ENCODE measurements at regions not wholly inside any gene's neighbourhood (a gene's known extent, or its start where the extent isn't known, plus 50 kb on each side); places are given as distances from the start of the nearest gene placed in this dataset.
A peak's percentile ranks its signal among the peaks of the same experiment; 100 is the strongest.

DNA sequence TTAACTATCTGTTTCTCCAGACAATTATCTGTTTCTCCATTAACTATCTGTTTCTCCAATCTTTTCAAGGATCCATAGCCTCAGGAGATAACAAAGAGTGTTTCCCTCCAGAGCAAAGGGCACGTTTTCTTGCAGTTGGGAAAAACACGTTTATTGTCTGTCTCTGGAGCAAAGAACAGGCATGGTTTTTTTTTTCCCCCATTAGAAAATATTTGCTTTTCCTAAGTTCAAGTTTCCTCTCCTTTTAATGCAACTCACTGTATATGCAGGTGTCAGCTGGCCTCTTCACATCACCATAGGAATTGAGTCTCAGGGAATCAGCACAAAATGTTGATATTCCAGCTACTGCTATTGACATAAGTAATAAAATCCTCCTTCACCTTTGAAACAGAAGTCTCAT lies 984.4 kb downstream of the RAB28 start (continued):
- TF ChIP-seq, protein P1, sequence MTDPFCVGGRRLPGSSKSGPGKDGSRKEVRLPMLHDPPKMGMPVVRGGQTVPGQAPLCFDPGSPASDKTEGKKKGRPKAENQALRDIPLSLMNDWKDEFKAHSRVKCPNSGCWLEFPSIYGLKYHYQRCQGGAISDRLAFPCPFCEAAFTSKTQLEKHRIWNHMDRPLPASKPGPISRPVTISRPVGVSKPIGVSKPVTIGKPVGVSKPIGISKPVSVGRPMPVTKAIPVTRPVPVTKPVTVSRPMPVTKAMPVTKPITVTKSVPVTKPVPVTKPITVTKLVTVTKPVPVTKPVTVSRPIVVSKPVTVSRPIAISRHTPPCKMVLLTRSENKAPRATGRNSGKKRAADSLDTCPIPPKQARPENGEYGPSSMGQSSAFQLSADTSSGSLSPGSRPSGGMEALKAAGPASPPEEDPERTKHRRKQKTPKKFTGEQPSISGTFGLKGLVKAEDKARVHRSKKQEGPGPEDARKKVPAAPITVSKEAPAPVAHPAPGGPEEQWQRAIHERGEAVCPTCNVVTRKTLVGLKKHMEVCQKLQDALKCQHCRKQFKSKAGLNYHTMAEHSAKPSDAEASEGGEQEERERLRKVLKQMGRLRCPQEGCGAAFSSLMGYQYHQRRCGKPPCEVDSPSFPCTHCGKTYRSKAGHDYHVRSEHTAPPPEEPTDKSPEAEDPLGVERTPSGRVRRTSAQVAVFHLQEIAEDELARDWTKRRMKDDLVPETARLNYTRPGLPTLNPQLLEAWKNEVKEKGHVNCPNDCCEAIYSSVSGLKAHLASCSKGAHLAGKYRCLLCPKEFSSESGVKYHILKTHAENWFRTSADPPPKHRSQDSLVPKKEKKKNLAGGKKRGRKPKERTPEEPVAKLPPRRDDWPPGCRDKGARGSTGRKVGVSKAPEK (CRISPR knock-in tag; IDR thresholded peaks at IDR 0.05; ENCODE audit: borderline replicate concordance), result peak; percentile 78; the same call in 1 of the 2 replicates
- TF ChIP-seq ZNF24 (IDR thresholded peaks at IDR 0.05) (0 out of 2 replicates have a peak, but pooled peaks have one; percentile 27), CBX1 (IDR thresholded peaks at IDR 0.05; ENCODE audit: low read depth) (no peak), SOX13 (IDR thresholded peaks at IDR 0.05) (peak; percentile 96), SOX13 (CRISPR knock-in tag; conservative IDR thresholded peaks at IDR 0.05 in 1 of 2, IDR thresholded peaks at IDR 0.05 in 1 of 2) (peak in 1 of 2 experiments; percentile 99; a peak in 2 of 4 replicates), KDM4B (CRISPR knock-in tag; IDR thresholded peaks at IDR 0.05) (no peak), GFI1 (CRISPR knock-in tag; IDR thresholded peaks at IDR 0.05; ENCODE audit: borderline replicate concordance) (peak; percentile 67; the same call in 1 of the 2 replicates), NFE2 (CRISPR knock-in tag; IDR thresholded peaks at IDR 0.05) (no peak), ZNF124 (CRISPR knock-in tag; IDR thresholded peaks at IDR 0.05) (peak; percentile 78), MXD4 (CRISPR knock-in tag; IDR thresholded peaks at IDR 0.05) (0 out of 2 replicates have a peak, but pooled peaks have one; percentile 38), SMARCE1 (IDR thresholded peaks at IDR 0.05; ENCODE audit: borderline replicate concordance) (no peak), FOXJ3 (CRISPR knock-in tag; IDR thresholded peaks at IDR 0.05; ENCODE audit: borderline replicate concordance) (peak; percentile 97; the same call in 1 of the 2 replicates), RBAK (CRISPR knock-in tag; IDR thresholded peaks at IDR 0.05) (peak; percentile 43; the same call in 1 of the 2 replicates), RXRB (CRISPR knock-in tag; IDR thresholded peaks at IDR 0.05; ENCODE audit: borderline replicate concordance) (peak; percentile 87), FOXP1 (IDR thresholded peaks at IDR 0.05) (peak; percentile 42; the same call in 1 of the 2 replicates), FOXP1 (CRISPR knock-in tag; IDR thresholded peaks at IDR 0.05) (peak; percentile 94), ZNF382 (CRISPR knock-in tag; IDR thresholded peaks at IDR 0.05; ENCODE audit: borderline replicate concordance) (no peak)
- TF ChIP-seq, protein P2, sequence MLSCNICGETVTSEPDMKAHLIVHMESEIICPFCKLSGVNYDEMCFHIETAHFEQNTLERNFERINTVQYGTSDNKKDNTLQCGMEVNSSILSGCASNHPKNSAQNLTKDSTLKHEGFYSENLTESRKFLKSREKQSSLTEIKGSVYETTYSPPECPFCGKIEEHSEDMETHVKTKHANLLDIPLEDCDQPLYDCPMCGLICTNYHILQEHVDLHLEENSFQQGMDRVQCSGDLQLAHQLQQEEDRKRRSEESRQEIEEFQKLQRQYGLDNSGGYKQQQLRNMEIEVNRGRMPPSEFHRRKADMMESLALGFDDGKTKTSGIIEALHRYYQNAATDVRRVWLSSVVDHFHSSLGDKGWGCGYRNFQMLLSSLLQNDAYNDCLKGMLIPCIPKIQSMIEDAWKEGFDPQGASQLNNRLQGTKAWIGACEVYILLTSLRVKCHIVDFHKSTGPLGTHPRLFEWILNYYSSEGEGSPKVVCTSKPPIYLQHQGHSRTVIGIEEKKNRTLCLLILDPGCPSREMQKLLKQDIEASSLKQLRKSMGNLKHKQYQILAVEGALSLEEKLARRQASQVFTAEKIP (CRISPR knock-in tag; IDR thresholded peaks at IDR 0.05; ENCODE audit: borderline replicate concordance), result no peak
- TF ChIP-seq, protein P3, sequence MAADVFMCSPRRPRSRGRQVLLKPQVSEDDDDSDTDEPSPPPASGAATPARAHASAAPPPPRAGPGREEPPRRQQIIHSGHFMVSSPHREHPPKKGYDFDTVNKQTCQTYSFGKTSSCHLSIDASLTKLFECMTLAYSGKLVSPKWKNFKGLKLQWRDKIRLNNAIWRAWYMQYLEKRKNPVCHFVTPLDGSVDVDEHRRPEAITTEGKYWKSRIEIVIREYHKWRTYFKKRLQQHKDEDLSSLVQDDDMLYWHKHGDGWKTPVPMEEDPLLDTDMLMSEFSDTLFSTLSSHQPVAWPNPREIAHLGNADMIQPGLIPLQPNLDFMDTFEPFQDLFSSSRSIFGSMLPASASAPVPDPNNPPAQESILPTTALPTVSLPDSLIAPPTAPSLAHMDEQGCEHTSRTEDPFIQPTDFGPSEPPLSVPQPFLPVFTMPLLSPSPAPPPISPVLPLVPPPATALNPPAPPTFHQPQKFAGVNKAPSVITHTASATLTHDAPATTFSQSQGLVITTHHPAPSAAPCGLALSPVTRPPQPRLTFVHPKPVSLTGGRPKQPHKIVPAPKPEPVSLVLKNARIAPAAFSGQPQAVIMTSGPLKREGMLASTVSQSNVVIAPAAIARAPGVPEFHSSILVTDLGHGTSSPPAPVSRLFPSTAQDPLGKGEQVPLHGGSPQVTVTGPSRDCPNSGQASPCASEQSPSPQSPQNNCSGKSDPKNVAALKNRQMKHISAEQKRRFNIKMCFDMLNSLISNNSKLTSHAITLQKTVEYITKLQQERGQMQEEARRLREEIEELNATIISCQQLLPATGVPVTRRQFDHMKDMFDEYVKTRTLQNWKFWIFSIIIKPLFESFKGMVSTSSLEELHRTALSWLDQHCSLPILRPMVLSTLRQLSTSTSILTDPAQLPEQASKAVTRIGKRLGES (CRISPR knock-in tag; IDR thresholded peaks at IDR 0.05; ENCODE audit: borderline replicate concordance), result no peak
- TF ChIP-seq, protein P4, sequence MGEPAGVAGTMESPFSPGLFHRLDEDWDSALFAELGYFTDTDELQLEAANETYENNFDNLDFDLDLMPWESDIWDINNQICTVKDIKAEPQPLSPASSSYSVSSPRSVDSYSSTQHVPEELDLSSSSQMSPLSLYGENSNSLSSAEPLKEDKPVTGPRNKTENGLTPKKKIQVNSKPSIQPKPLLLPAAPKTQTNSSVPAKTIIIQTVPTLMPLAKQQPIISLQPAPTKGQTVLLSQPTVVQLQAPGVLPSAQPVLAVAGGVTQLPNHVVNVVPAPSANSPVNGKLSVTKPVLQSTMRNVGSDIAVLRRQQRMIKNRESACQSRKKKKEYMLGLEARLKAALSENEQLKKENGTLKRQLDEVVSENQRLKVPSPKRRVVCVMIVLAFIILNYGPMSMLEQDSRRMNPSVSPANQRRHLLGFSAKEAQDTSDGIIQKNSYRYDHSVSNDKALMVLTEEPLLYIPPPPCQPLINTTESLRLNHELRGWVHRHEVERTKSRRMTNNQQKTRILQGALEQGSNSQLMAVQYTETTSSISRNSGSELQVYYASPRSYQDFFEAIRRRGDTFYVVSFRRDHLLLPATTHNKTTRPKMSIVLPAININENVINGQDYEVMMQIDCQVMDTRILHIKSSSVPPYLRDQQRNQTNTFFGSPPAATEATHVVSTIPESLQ (CRISPR knock-in tag; conservative IDR thresholded peaks at IDR 0.05), result no peak

Measured in HepG2 (cell line).